ENCODE measurements at regions not wholly inside any gene's neighbourhood (a gene's known extent, or its start where the extent isn't known, plus 50 kb on each side); places are given as distances from the start of the nearest gene placed in this dataset.
"Not testable (repeated sequence)": the region's sequence is repeated elsewhere in the genome, so short reads cannot be mapped to it uniquely, and the experiment has no call there.

- not testable (repeated sequence) for H3K36me3 ChIP-seq (ENCODE audit: control insufficient read depth in 2 of 2, insufficient read depth in 2 of 2, low read length in 2 of 2); H3K9me3 ChIP-seq (ENCODE audit: control insufficient read depth in 2 of 2, low read length in 2 of 2); H3K27me3 ChIP-seq (ENCODE audit: control insufficient read depth in 2 of 2, insufficient read depth in 2 of 2, low read length in 2 of 2); H3K9ac ChIP-seq (ENCODE audit: low read depth in 1 of 2, low read length in 2 of 2); H3K4me3 ChIP-seq (ENCODE audit: low read length in 2 of 2); H3K27ac ChIP-seq (ENCODE audit: low read depth in 2 of 2, low read length in 2 of 2); H3K4me1 ChIP-seq (ENCODE audit: control insufficient read depth in 2 of 2, insufficient read depth in 2 of 2, low read length in 2 of 2)
These were observed 314.4 kb downstream of the ANAPC1 start for GRCh38 chr2:111569356-111570199.

- not testable (repeated sequence) for H3K4me1 ChIP-seq (ENCODE audit: control insufficient read depth in 2 of 2, insufficient read depth in 2 of 2, low read length in 2 of 2); H3K9ac ChIP-seq (ENCODE audit: low read depth in 1 of 2, low read length in 2 of 2)
These were observed 313.5 kb downstream of the ANAPC1 start for GRCh38 chr2:111570300-111571114.

GRCh38 chr2:111574803-111575202 is 309.2 kb downstream of the ANAPC1 start:
- H3K9ac ChIP-seq (ENCODE audit: low read depth in 1 of 2, low read length in 2 of 2); H3K27ac ChIP-seq (ENCODE audit: low read depth in 2 of 2, low read length in 2 of 2); H3K4me3 ChIP-seq (ENCODE audit: low read length in 2 of 2); H3K27me3 ChIP-seq (ENCODE audit: control insufficient read depth in 2 of 2, insufficient read depth in 2 of 2, low read length in 2 of 2); H3K9me3 ChIP-seq (ENCODE audit: control insufficient read depth in 2 of 2, low read length in 2 of 2); H3K4me1 ChIP-seq (ENCODE audit: control insufficient read depth in 2 of 2, insufficient read depth in 2 of 2, low read length in 2 of 2); H3K36me3 ChIP-seq (ENCODE audit: control insufficient read depth in 2 of 2, insufficient read depth in 2 of 2, low read length in 2 of 2): not testable (repeated sequence)

More at GRCh38 chr2:111570300-111571114, 313.5 kb downstream of the ANAPC1 start:
- not testable (repeated sequence) for H3K9me3 ChIP-seq (ENCODE audit: control insufficient read depth in 2 of 2, low read length in 2 of 2); H3K27ac ChIP-seq (ENCODE audit: low read depth in 2 of 2, low read length in 2 of 2); H3K36me3 ChIP-seq (ENCODE audit: control insufficient read depth in 2 of 2, insufficient read depth in 2 of 2, low read length in 2 of 2); H3K27me3 ChIP-seq (ENCODE audit: control insufficient read depth in 2 of 2, insufficient read depth in 2 of 2, low read length in 2 of 2); H3K4me3 ChIP-seq (ENCODE audit: low read length in 2 of 2)

- not testable (repeated sequence) for H3K9ac ChIP-seq (ENCODE audit: low read depth in 1 of 2, low read length in 2 of 2); H3K4me1 ChIP-seq (ENCODE audit: control insufficient read depth in 2 of 2, insufficient read depth in 2 of 2, low read length in 2 of 2); H3K4me3 ChIP-seq (ENCODE audit: low read length in 2 of 2); H3K27me3 ChIP-seq (ENCODE audit: control insufficient read depth in 2 of 2, insufficient read depth in 2 of 2, low read length in 2 of 2); H3K27ac ChIP-seq (ENCODE audit: low read depth in 2 of 2, low read length in 2 of 2); H3K9me3 ChIP-seq (ENCODE audit: control insufficient read depth in 2 of 2, low read length in 2 of 2); H3K36me3 ChIP-seq (ENCODE audit: control insufficient read depth in 2 of 2, insufficient read depth in 2 of 2, low read length in 2 of 2)
These were observed 306.7 kb downstream of the ANAPC1 start for GRCh38 chr2:111577154-111577885.

- not testable (repeated sequence) for H3K36me3 ChIP-seq (ENCODE audit: control insufficient read depth in 2 of 2, insufficient read depth in 2 of 2, low read length in 2 of 2); H3K4me3 ChIP-seq (ENCODE audit: low read length in 2 of 2); H3K27ac ChIP-seq (ENCODE audit: low read depth in 2 of 2, low read length in 2 of 2); H3K4me1 ChIP-seq (ENCODE audit: control insufficient read depth in 2 of 2, insufficient read depth in 2 of 2, low read length in 2 of 2); H3K27me3 ChIP-seq (ENCODE audit: control insufficient read depth in 2 of 2, insufficient read depth in 2 of 2, low read length in 2 of 2); H3K9ac ChIP-seq (ENCODE audit: low read depth in 1 of 2, low read length in 2 of 2); H3K9me3 ChIP-seq (ENCODE audit: control insufficient read depth in 2 of 2, low read length in 2 of 2)
These were observed 304.4 kb downstream of the ANAPC1 start for GRCh38 chr2:111579500-111580134.

GRCh38 chr2:111580616-111581015 is 303.4 kb downstream of the ANAPC1 start:
- not testable (repeated sequence) for H3K4me3 ChIP-seq (ENCODE audit: low read length in 2 of 2); H3K9ac ChIP-seq (ENCODE audit: low read depth in 1 of 2, low read length in 2 of 2); H3K4me1 ChIP-seq (ENCODE audit: control insufficient read depth in 2 of 2, insufficient read depth in 2 of 2, low read length in 2 of 2); H3K9me3 ChIP-seq (ENCODE audit: control insufficient read depth in 2 of 2, low read length in 2 of 2); H3K36me3 ChIP-seq (ENCODE audit: control insufficient read depth in 2 of 2, insufficient read depth in 2 of 2, low read length in 2 of 2); H3K27me3 ChIP-seq (ENCODE audit: control insufficient read depth in 2 of 2, insufficient read depth in 2 of 2, low read length in 2 of 2); H3K27ac ChIP-seq (ENCODE audit: low read depth in 2 of 2, low read length in 2 of 2)

- H3K4me3 ChIP-seq (ENCODE audit: low read length in 2 of 2); H3K36me3 ChIP-seq (ENCODE audit: control insufficient read depth in 2 of 2, insufficient read depth in 2 of 2, low read length in 2 of 2); H3K9ac ChIP-seq (ENCODE audit: low read depth in 1 of 2, low read length in 2 of 2); H3K27me3 ChIP-seq (ENCODE audit: control insufficient read depth in 2 of 2, insufficient read depth in 2 of 2, low read length in 2 of 2); H3K9me3 ChIP-seq (ENCODE audit: control insufficient read depth in 2 of 2, low read length in 2 of 2); H3K4me1 ChIP-seq (ENCODE audit: control insufficient read depth in 2 of 2, insufficient read depth in 2 of 2, low read length in 2 of 2); H3K27ac ChIP-seq (ENCODE audit: low read depth in 2 of 2, low read length in 2 of 2): not testable (repeated sequence)
These were observed 301.9 kb downstream of the ANAPC1 start for GRCh38 chr2:111582090-111582489.

GRCh38 chr2:111583480-111583879 is 300.5 kb downstream of the ANAPC1 start:
- H3K9me3 ChIP-seq (ENCODE audit: control insufficient read depth in 2 of 2, low read length in 2 of 2) = not testable (repeated sequence)

GRCh38 chr2:111584540-111584939 is 299.5 kb downstream of the ANAPC1 start:
- not testable (repeated sequence) for H3K9me3 ChIP-seq (ENCODE audit: control insufficient read depth in 2 of 2, low read length in 2 of 2); H3K4me1 ChIP-seq (ENCODE audit: control insufficient read depth in 2 of 2, insufficient read depth in 2 of 2, low read length in 2 of 2); H3K9ac ChIP-seq (ENCODE audit: low read depth in 1 of 2, low read length in 2 of 2); H3K4me3 ChIP-seq (ENCODE audit: low read length in 2 of 2); H3K27ac ChIP-seq (ENCODE audit: low read depth in 2 of 2, low read length in 2 of 2); H3K36me3 ChIP-seq (ENCODE audit: control insufficient read depth in 2 of 2, insufficient read depth in 2 of 2, low read length in 2 of 2); H3K27me3 ChIP-seq (ENCODE audit: control insufficient read depth in 2 of 2, insufficient read depth in 2 of 2, low read length in 2 of 2)

More at GRCh38 chr2:111583480-111583879, 300.5 kb downstream of the ANAPC1 start:
- not testable (repeated sequence) for H3K4me1 ChIP-seq (ENCODE audit: control insufficient read depth in 2 of 2, insufficient read depth in 2 of 2, low read length in 2 of 2); H3K36me3 ChIP-seq (ENCODE audit: control insufficient read depth in 2 of 2, insufficient read depth in 2 of 2, low read length in 2 of 2); H3K4me3 ChIP-seq (ENCODE audit: low read length in 2 of 2); H3K9ac ChIP-seq (ENCODE audit: low read depth in 1 of 2, low read length in 2 of 2); H3K27me3 ChIP-seq (ENCODE audit: control insufficient read depth in 2 of 2, insufficient read depth in 2 of 2, low read length in 2 of 2); H3K27ac ChIP-seq (ENCODE audit: low read depth in 2 of 2, low read length in 2 of 2)

- H3K27me3 ChIP-seq (ENCODE audit: control insufficient read depth in 2 of 2, insufficient read depth in 2 of 2, low read length in 2 of 2); H3K9ac ChIP-seq (ENCODE audit: low read depth in 1 of 2, low read length in 2 of 2); H3K27ac ChIP-seq (ENCODE audit: low read depth in 2 of 2, low read length in 2 of 2); H3K4me1 ChIP-seq (ENCODE audit: control insufficient read depth in 2 of 2, insufficient read depth in 2 of 2, low read length in 2 of 2); H3K4me3 ChIP-seq (ENCODE audit: low read length in 2 of 2); H3K36me3 ChIP-seq (ENCODE audit: control insufficient read depth in 2 of 2, insufficient read depth in 2 of 2, low read length in 2 of 2); H3K9me3 ChIP-seq (ENCODE audit: control insufficient read depth in 2 of 2, low read length in 2 of 2): not testable (repeated sequence)
These were observed 299.0 kb downstream of the ANAPC1 start for GRCh38 chr2:111584950-111585349.

Measured in mucosa of rectum (tissue), 2 donors.